ENCODE measurements at regions not wholly inside any gene's neighbourhood (a gene's known extent, or its start where the extent isn't known, plus 50 kb on each side); places are given as distances from the start of the nearest gene placed in this dataset.

DNA sequence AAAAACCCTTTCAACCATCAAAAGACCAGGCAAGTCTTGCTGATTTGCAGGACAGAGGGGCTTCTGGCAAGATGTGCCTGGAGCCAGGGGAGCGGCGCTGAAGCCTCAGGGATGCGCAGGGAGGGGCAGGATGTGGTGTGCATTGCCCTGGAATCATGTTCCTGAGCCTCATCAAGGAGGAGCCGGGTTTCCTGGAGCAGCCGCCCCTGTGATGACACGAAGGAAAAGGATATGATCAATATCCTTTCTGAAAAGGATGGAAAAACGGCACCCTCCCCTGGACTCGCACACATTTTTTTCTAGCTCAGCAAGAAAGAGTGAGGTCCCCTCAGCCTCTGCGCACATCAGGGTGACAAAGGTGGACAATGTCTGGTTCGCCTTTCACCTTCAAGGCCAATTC lies 173.1 kb upstream of the SSTR4 start:
- TF ChIP-seq YY1 (IDR thresholded peaks at IDR 0.05; ENCODE audit: insufficient read depth, insufficient read length) (no peak), ZNF274 (IDR thresholded peaks at IDR 0.05; ENCODE audit: low read depth, low read length) (no peak)
